ENCODE measurements at regions not wholly inside any gene's neighbourhood (a gene's known extent, or its start where the extent isn't known, plus 50 kb on each side); places are given as distances from the start of the nearest gene placed in this dataset.

- Mint-ChIP-seq H3K4me1 (peaks cover 0 to 6% (median 0%) of the 10 kb centered on the region in 7 donors), H3K27me3 (peaks cover 0 to 22% (median 3%) of the 10 kb centered on the region in 5 donors), H3K9me3 (no peaks in the 10 kb centered on the region), H3K36me3 (no peaks in the 10 kb centered on the region), H3K27ac (no peak overlapping the region), H3K4me3 (no peak overlapping the region)
- POLR2A ChIA-PET = no interaction called here
- H3K4me3 ChIP-seq (ENCODE audit: low read length) = no peak overlapping the region
- intact Hi-C loops (cut with micrococcal nuclease) = loop anchor here (5.0 kb wide), 2 partner anchors 316 to 426 kb away; partner anchors contain the start of gene LRIG1 (in 1 of the 2)
- CTCF ChIA-PET = interaction anchor here (1.1 to 6.1 kb wide), 5 partner anchors 11 to 564 kb away, joined by 4 to 86 read pairs (median 4); no protein-coding TSS in a partner anchor
- H3K4me1 ChIP-seq (ENCODE audit: control insufficient read depth in 2 of 2, insufficient read depth in 2 of 2, low read length in 2 of 2) = no peaks in the 10 kb centered on the region
- H3K27me3 ChIP-seq (ENCODE audit: control insufficient read depth in 2 of 2, insufficient read depth in 2 of 2, low read length in 2 of 2) = no peaks in the 10 kb centered on the region
- no peak for ATAC-seq
- H3K36me3 ChIP-seq (ENCODE audit: control insufficient read depth in 2 of 3, insufficient read depth in 3 of 3, low read length in 3 of 3) = no peaks in the 10 kb centered on the region
- DNase-seq = no peak
- H3K9me3 ChIP-seq (ENCODE audit: control insufficient read depth in 2 of 3, low read length in 3 of 3) = no peaks in the 10 kb centered on the region
- H3K27ac ChIP-seq (ENCODE audit: low read depth, low read length) = no peak overlapping the region
Observed at GRCh38 chr3:66817951-66818557, 180.1 kb upstream of the KBTBD8 start.

DNA sequence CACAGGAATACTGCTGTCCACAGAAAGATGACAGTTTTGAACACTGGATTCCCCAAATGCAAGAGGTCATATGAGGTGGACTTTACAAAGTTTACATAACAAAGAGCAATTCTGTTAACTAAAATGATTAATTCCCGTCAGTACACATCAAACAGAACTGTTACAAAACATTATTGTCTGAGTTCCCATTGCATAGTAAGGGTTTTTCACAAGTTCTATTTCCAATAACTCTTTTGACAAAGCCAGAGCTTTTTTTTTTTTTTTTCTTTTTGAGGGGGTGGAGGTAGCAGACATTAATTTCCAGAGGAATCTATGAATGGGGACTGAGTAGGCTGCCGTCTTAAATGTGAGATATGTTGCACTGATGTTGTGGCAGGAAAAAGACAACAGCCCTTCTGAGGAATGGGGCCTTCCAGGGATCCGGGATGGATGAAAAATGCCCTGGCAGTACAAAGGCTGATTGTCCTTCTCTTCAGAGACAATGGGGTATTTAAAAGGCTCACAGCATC, 178.1 kb upstream of the KBTBD8 start:
- H3K9me3 ChIP-seq (ENCODE audit: control insufficient read depth in 2 of 3, low read length in 3 of 3) = no peaks in the 10 kb centered on the region
- no peaks in the 10 kb centered on the region for H3K36me3 Mint-ChIP-seq
- H3K27ac Mint-ChIP-seq = no peak overlapping the region
- no peaks in the 10 kb centered on the region for H3K4me1 ChIP-seq (ENCODE audit: control insufficient read depth in 2 of 2, insufficient read depth in 2 of 2, low read length in 2 of 2)
- intact Hi-C loops (cut with micrococcal nuclease) = loop anchor here (5.0 kb wide), 2 partner anchors 318 to 428 kb away; partner anchors contain the start of gene LRIG1 (in 1 of the 2)
- no peaks in the 10 kb centered on the region for H3K27me3 ChIP-seq (ENCODE audit: control insufficient read depth in 2 of 2, insufficient read depth in 2 of 2, low read length in 2 of 2)
- ChIA-PET CTCF (interaction anchor here (0.6 to 6.1 kb wide), 3 partner anchors 538 to 566 kb away, joined by 4 to 86 read pairs (median 6); no protein-coding TSS in a partner anchor), POLR2A (no interaction called here)
- ATAC-seq = no peak
- no peak overlapping the region for H3K27ac ChIP-seq (ENCODE audit: low read depth, low read length)
- H3K36me3 ChIP-seq (ENCODE audit: control insufficient read depth in 2 of 3, insufficient read depth in 3 of 3, low read length in 3 of 3) = no peaks in the 10 kb centered on the region
- H3K4me3 ChIP-seq (ENCODE audit: low read length) = no peak overlapping the region
- H3K27me3 Mint-ChIP-seq = peaks cover 0 to 22% (median 3%) of the 10 kb centered on the region in 5 donors
- no peak for DNase-seq
- no peak overlapping the region for H3K4me3 Mint-ChIP-seq
- no peaks in the 10 kb centered on the region for H3K9me3 Mint-ChIP-seq
- H3K4me1 Mint-ChIP-seq = peaks cover 0 to 6% (median 0%) of the 10 kb centered on the region in 7 donors

GRCh38 chr3:66822186-66823008, 175.7 kb upstream of the KBTBD8 start:
- intact Hi-C loops (cut with micrococcal nuclease) = loop anchor here (1.0 kb wide), 2 partner anchors 546 to 568 kb away; no protein-coding TSS in a partner anchor
- H3K36me3 ChIP-seq (ENCODE audit: control insufficient read depth in 2 of 3, insufficient read depth in 3 of 3, low read length in 3 of 3) = no peaks in the 10 kb centered on the region
- Mint-ChIP-seq H3K36me3 (no peaks in the 10 kb centered on the region), H3K27ac (no peak overlapping the region), H3K4me1 (peaks cover 0 to 4% (median 0%) of the 10 kb centered on the region in 7 donors), H3K4me3 (no peak overlapping the region), H3K27me3 (peaks cover 0 to 20% (median 3%) of the 10 kb centered on the region in 5 donors), H3K9me3 (no peaks in the 10 kb centered on the region)
- peak; percentile 27 to 66 (median 56) for DNase-seq
- ChIA-PET CTCF (interaction anchor here (0.6 to 2.8 kb wide), 16 partner anchors 9 to 583 kb away, joined by 3 to 29 read pairs (median 4); no protein-coding TSS in a partner anchor), POLR2A (interaction anchor here (0.6 kb wide), 1 partner anchor 12 kb away, joined by 3 read pairs; no protein-coding TSS in a partner anchor)
- no peak overlapping the region for H3K27ac ChIP-seq (ENCODE audit: low read depth, low read length)
- H3K4me3 ChIP-seq (ENCODE audit: low read length) = no peak overlapping the region
- no peaks in the 10 kb centered on the region for H3K9me3 ChIP-seq (ENCODE audit: control insufficient read depth in 2 of 3, low read length in 3 of 3)
- no peaks in the 10 kb centered on the region for H3K4me1 ChIP-seq (ENCODE audit: control insufficient read depth in 2 of 2, insufficient read depth in 2 of 2, low read length in 2 of 2)
- no peaks in the 10 kb centered on the region for H3K27me3 ChIP-seq (ENCODE audit: control insufficient read depth in 2 of 2, insufficient read depth in 2 of 2, low read length in 2 of 2)
- ATAC-seq = peak; percentile 85

GRCh38 chr3:66823009-66823397, 175.1 kb upstream of the KBTBD8 start:
- no peak for ATAC-seq
- Histone ChIP-seq H3K4me1 (ENCODE audit: control insufficient read depth in 2 of 2, insufficient read depth in 2 of 2, low read length in 2 of 2) (no peaks in the 10 kb centered on the region), H3K27me3 (ENCODE audit: control insufficient read depth in 2 of 2, insufficient read depth in 2 of 2, low read length in 2 of 2) (no peaks in the 10 kb centered on the region), H3K27ac (ENCODE audit: low read depth, low read length) (no peak overlapping the region), H3K36me3 (ENCODE audit: control insufficient read depth in 2 of 3, insufficient read depth in 3 of 3, low read length in 3 of 3) (no peaks in the 10 kb centered on the region), H3K9me3 (ENCODE audit: control insufficient read depth in 2 of 3, low read length in 3 of 3) (no peaks in the 10 kb centered on the region), H3K4me3 (ENCODE audit: low read length) (no peak overlapping the region)
- DNase-seq = no peak
- no peak overlapping the region for H3K4me3 Mint-ChIP-seq
- intact Hi-C loops (cut with micrococcal nuclease) = no loop called here
- ChIA-PET CTCF (interaction anchor here (0.6 to 2.8 kb wide), 7 partner anchors 415 to 584 kb away, joined by 3 to 29 read pairs (median 4); no protein-coding TSS in a partner anchor), POLR2A (no interaction called here)
- no peaks in the 10 kb centered on the region for H3K9me3 Mint-ChIP-seq
- peaks cover 0 to 18% (median 3%) of the 10 kb centered on the region in 5 donors for H3K27me3 Mint-ChIP-seq
- peaks cover 0 to 4% (median 0%) of the 10 kb centered on the region in 7 donors for H3K4me1 Mint-ChIP-seq
- no peak overlapping the region for H3K27ac Mint-ChIP-seq
- H3K36me3 Mint-ChIP-seq = no peaks in the 10 kb centered on the region

GRCh38 chr3:66823532-66823931, 174.6 kb upstream of the KBTBD8 start:
- Mint-ChIP-seq H3K27me3 (peaks cover 0 to 17% (median 3%) of the 10 kb centered on the region in 5 donors), H3K36me3 (no peaks in the 10 kb centered on the region), H3K4me3 (no peak overlapping the region), H3K4me1 (peaks cover 0 to 4% (median 0%) of the 10 kb centered on the region in 7 donors), H3K27ac (no peak overlapping the region), H3K9me3 (no peaks in the 10 kb centered on the region)
- intact Hi-C loops (cut with micrococcal nuclease) = no loop called here
- DNase-seq (no peak), ATAC-seq (no peak)
- H3K4me1 ChIP-seq (ENCODE audit: control insufficient read depth in 2 of 2, insufficient read depth in 2 of 2, low read length in 2 of 2) = no peaks in the 10 kb centered on the region
- H3K27me3 ChIP-seq (ENCODE audit: control insufficient read depth in 2 of 2, insufficient read depth in 2 of 2, low read length in 2 of 2) = no peaks in the 10 kb centered on the region
- no peak overlapping the region for H3K4me3 ChIP-seq (ENCODE audit: low read length)
- no peaks in the 10 kb centered on the region for H3K36me3 ChIP-seq (ENCODE audit: control insufficient read depth in 2 of 3, insufficient read depth in 3 of 3, low read length in 3 of 3)
- ChIA-PET CTCF (interaction anchor here (0.6 to 2.8 kb wide), 3 partner anchors 547 to 572 kb away, joined by 3 to 29 read pairs (median 3); no protein-coding TSS in a partner anchor), POLR2A (no interaction called here)
- no peaks in the 10 kb centered on the region for H3K9me3 ChIP-seq (ENCODE audit: control insufficient read depth in 2 of 3, low read length in 3 of 3)
- no peak overlapping the region for H3K27ac ChIP-seq (ENCODE audit: low read depth, low read length)

- Histone ChIP-seq H3K9me3 (ENCODE audit: control insufficient read depth in 2 of 3, low read length in 3 of 3) (no peaks in the 10 kb centered on the region), H3K4me3 (ENCODE audit: low read length) (no peak overlapping the region), H3K27ac (ENCODE audit: low read depth, low read length) (no peak overlapping the region), H3K36me3 (ENCODE audit: control insufficient read depth in 2 of 3, insufficient read depth in 3 of 3, low read length in 3 of 3) (no peaks in the 10 kb centered on the region), H3K27me3 (ENCODE audit: control insufficient read depth in 2 of 2, insufficient read depth in 2 of 2, low read length in 2 of 2) (no peaks in the 10 kb centered on the region), H3K4me1 (ENCODE audit: control insufficient read depth in 2 of 2, insufficient read depth in 2 of 2, low read length in 2 of 2) (no peaks in the 10 kb centered on the region)
- CTCF ChIA-PET = interaction anchor here (0.6 kb wide), 1 partner anchor 572 kb away, joined by 3 read pairs; no protein-coding TSS in a partner anchor
- intact Hi-C loops (cut with micrococcal nuclease) = no loop called here
- DNase-seq = no peak
- Mint-ChIP-seq H3K9me3 (no peaks in the 10 kb centered on the region), H3K4me3 (no peak overlapping the region), H3K27ac (no peak overlapping the region), H3K4me1 (peaks cover 0 to 4% (median 0%) of the 10 kb centered on the region in 7 donors), H3K27me3 (peaks cover 0 to 11% (median 0%) of the 10 kb centered on the region in 5 donors), H3K36me3 (no peaks in the 10 kb centered on the region)
- no peak for ATAC-seq
- POLR2A ChIA-PET = no interaction called here
Observed at GRCh38 chr3:66825375-66825774, 172.7 kb upstream of the KBTBD8 start.
